ENCODE measurements at regions not wholly inside any gene's neighbourhood (a gene's known extent, or its start where the extent isn't known, plus 50 kb on each side); places are given as distances from the start of the nearest gene placed in this dataset.
"Not testable (repeated sequence)": the region's sequence is repeated elsewhere in the genome, so short reads cannot be mapped to it uniquely, and the experiment has no call there.

DNA sequence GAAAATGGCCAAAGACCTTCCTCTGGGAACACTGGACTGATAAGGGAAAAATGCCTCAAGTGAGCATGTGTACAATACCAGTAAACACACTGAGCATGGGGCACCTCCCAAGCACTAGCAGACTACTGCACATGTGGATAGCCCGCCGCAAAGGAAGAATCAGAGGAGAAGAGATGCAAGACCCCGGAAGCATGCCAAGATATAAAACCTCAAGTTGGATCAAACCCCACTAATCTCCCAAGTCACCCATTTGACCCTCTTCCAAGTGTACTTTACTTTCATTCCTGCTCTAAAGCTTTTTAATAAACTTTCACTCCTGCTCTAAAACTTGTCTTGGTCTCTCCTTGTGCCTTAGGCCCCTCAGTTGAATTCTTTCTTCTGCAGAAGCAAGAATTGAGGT is 121.1 kb upstream of the PLAAT1 start:
- DNase-seq (ENCODE audit: low spot score), result no peak

DNA sequence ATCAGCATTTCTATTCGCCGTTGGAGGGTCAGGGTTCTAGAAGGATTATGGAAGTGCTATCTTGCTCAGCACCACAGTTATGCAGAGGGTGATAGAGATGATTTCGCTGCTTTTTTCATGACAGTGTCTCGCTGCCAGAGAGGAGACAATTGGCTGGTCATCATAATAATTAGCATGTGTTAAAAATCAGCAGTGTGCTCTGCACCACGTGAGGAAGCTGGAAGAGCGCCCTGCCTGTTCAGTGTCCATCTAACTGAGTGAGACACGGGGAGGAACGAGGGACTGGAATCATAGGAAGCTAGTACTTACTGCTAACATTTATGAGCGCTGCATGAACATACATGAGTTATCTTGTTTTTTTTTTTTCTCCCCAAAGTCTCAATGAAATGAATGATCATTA is 116.2 kb upstream of the PLAAT1 start:
- DNase-seq (ENCODE audit: low spot score), result no peak

DNA sequence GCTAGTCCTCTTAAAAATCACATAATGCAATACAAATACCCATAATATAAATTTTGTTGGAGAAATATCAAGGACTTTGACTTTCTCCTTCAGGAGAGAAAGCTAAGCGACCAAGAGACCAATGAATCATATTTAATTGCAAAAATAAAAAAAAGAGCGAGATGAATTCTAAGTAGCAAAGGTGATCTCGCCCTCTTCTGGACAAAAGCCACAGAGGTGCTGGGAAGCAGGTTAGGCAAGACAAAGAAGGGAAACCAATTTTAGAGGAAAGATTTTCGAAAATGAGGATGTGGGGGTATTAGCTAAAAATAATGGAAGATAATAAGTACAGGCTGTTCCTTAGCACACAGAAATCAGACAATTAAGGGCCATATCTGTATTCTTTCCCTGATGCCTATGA is 111.4 kb upstream of the PLAAT1 start:
- DNase-seq (ENCODE audit: low spot score), result no peak

DNA sequence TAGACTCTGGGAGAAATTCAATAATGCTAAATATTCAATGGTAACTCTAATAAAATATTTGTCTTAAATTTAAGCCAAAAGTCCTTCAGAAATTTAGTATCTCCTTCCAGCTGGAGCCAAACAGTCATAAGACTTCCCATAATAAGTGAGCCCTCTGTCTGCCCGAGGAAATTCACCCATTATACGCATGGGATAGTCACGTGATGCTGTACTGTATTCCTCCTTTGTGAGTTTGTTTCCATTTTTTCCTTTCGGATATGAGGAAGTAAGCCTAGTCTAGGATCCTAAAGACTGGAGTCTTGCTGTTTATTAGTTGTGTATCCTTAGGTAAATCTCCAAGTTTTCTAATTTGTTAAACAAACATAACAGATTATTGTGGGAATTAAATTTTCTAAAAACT is 110.4 kb upstream of the PLAAT1 start:
- DNase-seq (ENCODE audit: low spot score), result no peak

DNA sequence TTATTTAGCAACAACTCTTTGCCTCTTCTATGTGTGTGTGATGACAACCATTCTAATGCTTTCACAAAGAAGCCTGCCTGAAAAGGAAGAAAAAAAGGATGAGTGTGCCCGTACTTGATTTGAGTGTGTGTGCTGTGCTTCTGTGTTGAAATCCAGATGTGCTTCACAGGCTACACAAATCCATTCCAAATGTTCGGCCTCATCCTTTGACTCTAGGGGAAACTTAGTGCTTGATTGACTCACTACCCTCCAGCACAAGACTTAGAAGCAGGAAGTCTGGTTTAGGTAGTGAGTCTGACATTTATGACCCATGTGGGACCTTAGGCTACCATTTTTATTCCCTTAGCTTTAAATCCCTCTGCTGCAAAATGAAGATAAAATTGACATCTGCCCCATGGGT is 108.8 kb upstream of the PLAAT1 start:
- DNase-seq (ENCODE audit: low spot score), result no peak

DNA sequence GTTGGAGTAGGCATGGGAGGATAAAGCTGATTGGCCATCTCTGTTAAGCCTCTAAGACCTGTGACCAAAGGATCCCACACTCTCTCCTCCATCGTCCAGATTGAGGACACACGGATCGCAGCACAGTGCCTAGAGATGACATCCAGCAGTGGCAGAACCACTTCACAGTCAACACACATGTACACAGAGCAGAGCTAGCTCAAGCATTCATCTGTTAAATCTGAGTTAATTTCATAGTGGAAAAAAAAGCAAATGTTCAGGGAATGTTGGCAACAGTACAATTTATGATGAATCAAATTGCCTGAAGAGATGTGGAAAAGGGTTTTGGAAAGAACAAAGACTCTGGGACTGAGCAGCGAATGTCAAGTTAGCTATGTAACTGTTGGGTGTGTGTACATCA is 108.1 kb upstream of the PLAAT1 start:
- no peak for DNase-seq (ENCODE audit: low spot score)

DNA sequence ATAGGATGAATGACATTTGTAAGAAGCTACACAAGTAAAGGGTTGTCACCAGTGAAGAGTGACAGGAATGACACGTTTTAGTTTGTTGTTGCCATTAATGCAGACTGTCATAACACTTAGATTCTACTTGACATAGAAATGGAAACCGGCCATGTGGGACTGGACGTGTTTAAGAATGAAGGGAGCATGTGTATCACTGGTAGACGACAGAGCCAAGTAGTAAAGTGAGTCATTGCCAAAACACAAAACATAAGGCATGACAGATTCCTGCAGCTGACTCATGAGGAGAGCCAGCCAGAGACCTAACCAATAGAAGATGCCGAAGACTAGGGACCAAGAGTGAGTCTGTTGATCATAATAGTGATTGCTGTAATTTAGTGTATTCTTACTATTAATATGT is 106.2 kb upstream of the PLAAT1 start:
- no peak for DNase-seq (ENCODE audit: low spot score)

DNA sequence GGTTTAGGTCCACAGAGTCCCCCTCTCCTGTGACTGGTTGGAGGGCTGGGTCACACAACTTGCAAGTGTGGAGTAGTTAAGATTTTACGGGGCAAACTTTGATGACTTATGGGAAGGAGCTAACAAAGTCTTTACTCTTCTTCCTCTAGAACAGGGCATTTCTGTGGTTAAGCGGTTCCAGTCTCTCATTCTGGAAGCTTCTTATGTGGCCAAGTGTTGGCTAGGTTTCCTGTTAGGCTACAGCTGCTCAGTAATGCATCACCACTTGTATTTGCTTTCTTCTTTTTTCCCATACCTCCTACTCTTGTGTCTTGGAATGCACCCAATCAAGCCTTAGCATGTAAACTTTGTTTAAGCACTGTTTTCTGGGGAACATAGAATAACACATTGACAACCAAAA is 100.6 kb upstream of the PLAAT1 start:
- no peak for DNase-seq (ENCODE audit: low spot score)

DNA sequence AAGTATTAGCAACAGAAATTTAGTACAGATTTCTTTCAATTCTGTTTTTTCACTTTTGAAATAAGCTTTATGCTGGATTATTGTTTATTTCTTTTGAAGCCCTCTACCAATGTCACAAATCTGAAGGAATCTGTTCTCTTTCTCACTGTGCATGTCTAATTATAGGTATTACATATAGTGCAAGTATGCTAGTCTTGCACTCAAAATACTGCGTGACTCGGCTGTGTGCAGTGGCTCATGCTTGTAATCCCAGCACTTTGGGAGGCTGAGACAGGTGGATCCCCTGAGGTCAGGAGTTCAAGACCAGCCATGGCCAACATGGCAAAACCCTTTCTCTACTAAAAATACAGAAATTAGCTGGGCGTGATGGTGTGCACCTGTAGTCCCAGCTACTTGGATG is 95.8 kb upstream of the PLAAT1 start:
- DNase-seq (ENCODE audit: low spot score), result no peak

DNA sequence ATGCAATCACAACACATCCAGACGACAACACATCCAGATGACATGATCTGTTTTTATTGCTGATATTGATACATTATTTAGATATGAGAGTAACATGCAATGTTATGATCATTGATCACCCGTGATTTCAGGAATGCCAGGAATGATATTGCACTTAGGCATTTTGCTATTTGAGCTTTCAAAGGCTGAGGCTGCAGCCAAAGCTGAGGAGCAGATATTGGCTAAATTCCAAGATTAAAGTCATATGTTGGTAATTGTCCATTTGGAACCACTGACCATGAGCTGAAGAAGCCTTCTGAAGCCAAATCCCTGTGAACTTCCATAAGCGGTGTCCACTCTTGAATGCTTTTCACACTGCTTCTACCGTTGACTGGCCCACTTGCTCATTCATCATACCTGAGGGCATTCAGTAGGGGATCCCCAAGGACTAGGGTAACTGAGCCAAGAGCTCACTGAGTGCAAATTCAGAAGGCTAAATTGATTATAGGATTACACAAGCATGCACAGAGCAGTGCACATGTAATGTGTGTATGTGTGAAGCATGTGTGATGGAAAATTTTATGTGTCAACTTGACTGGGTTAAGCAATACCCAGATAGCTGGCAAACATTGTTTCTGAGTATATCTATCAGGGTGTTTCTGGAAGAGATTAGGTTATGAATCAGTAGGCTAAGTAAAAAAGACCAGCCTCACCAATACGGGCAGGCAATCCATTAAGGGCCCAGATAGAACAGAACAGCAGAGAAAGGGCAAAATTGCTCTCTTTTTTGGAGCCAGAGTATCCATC is 92.1 kb upstream of the PLAAT1 start:
- no peak for DNase-seq (ENCODE audit: low spot score)

DNA sequence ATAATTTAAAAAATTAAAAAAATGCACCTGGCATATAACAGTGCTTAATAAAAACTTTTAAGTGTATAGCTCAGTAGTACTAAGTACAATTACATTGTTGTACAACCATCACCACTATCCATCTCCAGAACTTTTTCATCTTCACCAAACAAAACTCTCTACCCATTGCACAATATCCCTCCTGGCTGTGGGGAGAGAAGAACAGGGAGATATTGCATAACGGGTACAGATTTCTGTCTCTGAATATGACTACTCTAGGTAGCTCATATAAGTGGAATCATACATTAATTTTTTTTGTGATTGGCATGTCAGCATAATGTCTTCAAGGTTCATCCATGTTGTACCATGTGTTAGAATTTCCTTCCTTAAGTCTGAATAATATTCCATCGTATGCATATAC is 91.0 kb upstream of the PLAAT1 start:
- DNase-seq (ENCODE audit: low spot score), result no peak

DNA sequence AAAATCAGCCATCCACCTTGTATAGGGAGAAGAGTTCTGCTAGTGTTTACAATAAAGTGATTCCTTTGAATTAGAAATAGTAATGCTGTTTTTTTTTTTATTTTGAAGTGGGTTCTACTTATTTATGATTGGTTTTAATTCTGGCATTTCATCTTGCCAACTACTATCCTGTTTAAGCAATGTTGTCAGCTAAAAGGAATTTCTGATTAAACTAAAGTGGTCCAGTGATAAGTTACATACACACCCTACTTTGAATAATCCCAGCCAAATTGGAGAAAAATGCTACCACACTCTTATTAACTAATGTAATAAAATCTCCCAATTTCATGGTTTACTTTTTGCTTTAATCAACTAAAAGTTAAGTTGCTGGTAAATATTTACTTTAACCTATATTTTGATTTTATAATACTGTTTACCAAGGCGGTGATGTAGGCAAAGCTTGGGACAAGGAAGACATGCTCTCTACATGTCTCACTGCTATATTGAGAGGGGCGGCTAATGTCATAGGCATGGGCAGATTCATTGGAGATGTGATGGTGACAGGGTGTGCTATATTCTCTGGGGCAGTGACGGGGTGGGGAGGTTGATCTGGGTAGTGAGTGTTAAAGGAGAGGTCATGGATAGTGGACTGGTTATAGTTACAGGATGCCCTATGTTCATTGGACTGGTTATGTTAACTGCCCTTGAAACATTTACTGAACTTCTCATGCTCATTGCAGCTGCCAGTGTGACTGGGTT is 85.8 kb upstream of the PLAAT1 start:
- DNase-seq (ENCODE audit: low spot score), result not testable (repeated sequence)

DNA sequence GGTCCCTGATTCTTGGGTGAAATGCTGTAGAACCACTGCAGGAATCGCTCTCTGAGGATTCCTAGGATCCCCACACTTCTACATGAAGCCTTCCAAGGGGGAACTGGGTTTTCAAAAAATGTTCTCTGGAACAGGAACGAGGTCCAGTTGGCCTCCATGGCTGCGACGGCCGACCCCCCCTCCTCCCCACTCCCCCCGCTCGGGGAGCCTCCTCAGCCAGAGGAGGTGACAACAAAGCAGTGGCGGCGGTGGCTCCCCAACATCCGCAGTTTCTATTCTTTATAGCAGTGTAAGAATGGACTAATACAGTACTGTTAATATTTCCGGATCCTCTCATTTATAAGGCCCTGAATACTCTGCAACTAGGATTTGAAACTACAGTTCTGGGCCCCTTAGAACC is 84.0 kb upstream of the PLAAT1 start:
- DNase-seq (ENCODE audit: low spot score), result no peak

DNA sequence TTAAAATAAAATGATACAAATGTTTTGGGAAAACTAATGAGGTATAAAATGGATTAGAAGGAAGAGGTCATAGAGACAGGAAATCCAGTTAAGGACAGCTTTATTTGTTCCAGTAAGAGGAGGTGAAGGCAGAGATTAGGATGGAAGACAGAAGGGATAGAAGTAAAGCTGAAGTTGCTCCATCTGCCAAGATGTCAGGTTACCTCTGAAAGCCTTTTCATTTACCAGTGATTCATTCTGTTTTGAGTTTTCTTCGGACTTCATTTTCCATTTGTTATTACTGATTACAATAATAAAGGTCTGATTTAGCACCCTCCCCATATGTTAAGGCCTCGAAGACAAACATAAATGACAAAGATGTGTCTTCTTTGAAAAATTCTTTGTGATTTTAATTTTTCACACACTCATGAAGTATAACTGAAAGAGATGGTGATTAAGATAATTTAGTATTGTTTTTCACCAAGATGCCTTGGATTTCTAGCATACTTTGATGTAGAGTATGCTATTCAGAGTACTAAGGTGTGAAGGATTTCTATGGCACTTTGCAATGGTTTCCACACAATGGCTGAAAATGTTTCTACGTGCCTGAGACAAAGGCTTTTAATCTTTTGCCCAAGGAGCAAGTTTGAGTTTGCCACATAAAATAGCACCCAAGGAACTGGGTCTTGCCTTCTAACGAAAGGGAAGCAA is 75.4 kb upstream of the PLAAT1 start:
- no peak for DNase-seq (ENCODE audit: low spot score)

DNA sequence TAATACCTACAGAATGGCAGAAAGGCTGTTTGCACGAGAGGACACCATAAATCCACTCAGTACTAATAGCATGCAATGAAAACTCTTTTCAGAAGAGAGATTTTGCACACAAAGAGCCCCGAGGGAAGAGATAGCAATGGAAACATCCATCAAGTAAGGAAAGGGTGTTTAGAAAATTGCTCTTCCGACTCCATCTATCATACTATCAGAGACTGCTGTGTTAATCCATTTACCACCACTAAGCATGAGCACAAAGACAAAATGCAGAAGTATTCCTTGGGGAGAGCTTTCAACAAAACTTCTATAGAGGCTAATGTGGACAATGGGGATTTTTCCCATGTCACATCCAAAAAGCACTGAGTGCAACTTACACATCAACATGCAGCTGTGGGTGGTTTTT is 72.1 kb upstream of the PLAAT1 start:
- DNase-seq (ENCODE audit: low spot score), result no peak

DNA sequence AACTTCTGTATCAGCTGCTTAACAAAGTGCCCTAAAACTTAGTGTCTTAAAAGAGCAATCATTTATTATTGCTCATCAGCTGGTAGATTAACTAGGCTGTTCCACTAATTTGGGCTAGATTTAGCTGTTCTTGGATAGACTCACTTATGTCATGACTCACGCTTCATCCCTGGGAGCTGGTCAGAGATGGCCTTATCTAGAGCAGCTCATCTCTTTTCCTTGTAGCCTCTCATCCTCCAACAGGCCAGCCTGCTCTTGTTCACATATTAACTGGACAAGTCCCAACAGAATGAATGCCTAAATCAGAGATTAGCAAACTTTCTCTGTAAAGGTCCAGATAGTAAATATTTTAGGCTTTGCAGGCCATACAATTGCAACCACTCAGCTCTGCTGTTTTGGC is 66.9 kb upstream of the PLAAT1 start:
- no peak for DNase-seq (ENCODE audit: low spot score)

DNA sequence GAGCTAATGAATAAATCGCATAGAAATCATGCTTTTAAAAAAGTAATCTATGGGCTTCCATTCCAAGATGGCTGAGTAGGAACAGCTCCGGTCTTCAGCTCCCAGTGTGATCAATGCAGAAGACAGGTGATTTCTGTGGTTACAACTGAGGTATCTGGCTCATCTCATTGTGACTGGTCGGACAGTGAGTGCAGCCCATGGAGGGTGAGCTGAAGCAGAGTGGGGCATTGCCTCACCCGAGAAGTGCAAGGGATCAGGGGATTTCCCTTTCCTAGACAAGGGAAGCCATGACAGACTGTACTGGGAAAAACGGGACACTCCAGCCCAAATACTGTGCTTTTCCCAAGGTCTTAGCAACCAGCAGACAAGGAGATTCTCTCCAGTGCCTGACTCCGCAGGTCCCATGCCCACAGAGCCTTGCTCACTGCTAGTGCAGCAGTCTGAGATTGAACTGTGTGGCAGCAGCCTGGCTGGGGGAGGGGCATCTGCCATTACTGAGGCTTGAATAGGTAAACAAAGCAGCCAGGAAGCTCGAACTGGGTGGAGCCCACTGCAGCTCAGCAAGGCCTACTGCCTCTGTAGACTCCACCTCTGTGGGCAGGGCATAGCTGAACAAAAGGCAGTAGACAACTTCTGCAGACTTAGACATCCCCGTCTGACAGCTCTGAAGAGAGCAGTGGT is 61.5 kb upstream of the PLAAT1 start:
- DNase-seq (ENCODE audit: low spot score), result not testable (repeated sequence)

DNA sequence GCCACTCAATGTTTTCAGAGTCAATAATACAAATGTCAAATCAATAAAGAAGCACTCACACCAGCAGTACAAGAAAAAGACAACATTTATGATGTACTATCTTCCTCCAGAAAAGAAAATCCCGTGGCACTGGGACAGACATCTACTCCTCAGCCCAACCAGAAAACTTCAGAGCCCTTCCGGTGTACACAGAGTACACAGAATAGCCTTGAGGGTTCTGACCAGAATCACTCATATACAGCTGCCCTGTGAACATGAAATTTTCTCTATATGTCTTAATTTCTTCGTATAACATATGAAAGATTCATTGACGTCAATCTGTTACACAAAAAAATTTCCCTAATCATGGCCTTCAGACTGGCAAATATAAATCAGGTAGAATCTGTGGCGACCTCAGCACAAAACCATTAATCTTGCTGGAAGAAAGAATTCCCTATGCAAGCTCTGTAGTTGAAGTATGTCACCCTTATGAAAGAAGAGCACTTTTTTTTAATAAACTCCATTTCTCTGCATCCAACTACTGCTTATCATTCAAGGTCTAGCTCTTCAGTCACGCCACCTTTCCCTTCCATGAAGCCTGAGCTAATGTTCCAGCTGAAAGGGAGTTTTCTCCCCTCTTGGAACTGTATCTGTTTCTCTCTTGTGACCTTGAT is 53.8 kb upstream of the PLAAT1 start:
- DNase-seq (ENCODE audit: low spot score), result no peak

DNA sequence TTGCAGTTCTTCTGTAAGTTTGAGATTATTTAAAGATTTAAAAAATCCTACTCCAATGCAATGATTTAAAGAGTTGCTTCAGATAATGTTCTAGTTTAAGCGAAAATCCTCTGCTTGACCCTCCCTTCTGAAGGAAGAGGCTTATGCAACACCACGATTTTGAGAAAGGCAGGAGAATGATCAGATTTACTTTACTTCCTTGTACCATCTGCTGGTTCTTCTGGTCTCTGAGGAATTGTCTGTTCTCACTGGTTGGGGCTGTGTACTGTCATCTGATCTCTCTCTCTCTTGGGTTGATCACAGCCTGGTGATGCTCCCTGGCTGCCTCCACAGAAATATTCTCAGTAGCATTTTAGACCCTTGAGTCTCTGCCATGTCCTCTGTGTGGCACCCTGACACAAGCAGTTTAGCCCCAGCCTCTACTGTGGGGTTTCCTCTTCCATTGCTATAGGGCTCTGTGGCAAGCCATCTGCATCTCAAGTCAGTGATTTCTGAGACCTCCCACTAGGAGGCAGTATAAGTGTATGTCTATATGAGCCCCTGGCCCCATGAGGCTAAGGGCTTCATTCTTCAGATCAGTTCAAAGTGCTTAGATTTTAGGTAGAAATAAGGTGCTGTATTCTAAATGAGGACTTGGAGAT is 50.8 kb upstream of the PLAAT1 start:
- peak; percentile 27 for DNase-seq (ENCODE audit: low spot score)
